Testis (tissue), 2 donors: ENCODE measurements at regions not wholly inside any gene's neighbourhood (a gene's known extent, or its start where the extent isn't known, plus 50 kb on each side); places are given as distances from the start of the nearest gene placed in this dataset.
"Not testable (repeated sequence)": the region's sequence is repeated elsewhere in the genome, so short reads cannot be mapped to it uniquely, and the experiment has no call there.

Source experiments
- POLR2A ChIP-seq: fragments of 450-650 bp; IDR thresholded peaks from one replicate; pipeline ENCODE4 v1.6.1; 2017; ENCODE audit warnings: antibody characterized with exemption, mild to moderate bottlenecking, moderate library complexity
- TF ChIP-seq, protein P1 (sequence below), 3 experiments: fragments of 450-650 bp in 2 of 3; fragments of 200-600 bp in 1 of 3; sonication (generic) in 1 of 3; IDR thresholded peaks; one replicate each; pipeline ENCODE4 v1.5.1; 2016 to 2019; ENCODE audit warnings: antibody characterized with exemption in 3 of 3, mild to moderate bottlenecking in 2 of 3, moderate library complexity in 1 of 3

DNA sequence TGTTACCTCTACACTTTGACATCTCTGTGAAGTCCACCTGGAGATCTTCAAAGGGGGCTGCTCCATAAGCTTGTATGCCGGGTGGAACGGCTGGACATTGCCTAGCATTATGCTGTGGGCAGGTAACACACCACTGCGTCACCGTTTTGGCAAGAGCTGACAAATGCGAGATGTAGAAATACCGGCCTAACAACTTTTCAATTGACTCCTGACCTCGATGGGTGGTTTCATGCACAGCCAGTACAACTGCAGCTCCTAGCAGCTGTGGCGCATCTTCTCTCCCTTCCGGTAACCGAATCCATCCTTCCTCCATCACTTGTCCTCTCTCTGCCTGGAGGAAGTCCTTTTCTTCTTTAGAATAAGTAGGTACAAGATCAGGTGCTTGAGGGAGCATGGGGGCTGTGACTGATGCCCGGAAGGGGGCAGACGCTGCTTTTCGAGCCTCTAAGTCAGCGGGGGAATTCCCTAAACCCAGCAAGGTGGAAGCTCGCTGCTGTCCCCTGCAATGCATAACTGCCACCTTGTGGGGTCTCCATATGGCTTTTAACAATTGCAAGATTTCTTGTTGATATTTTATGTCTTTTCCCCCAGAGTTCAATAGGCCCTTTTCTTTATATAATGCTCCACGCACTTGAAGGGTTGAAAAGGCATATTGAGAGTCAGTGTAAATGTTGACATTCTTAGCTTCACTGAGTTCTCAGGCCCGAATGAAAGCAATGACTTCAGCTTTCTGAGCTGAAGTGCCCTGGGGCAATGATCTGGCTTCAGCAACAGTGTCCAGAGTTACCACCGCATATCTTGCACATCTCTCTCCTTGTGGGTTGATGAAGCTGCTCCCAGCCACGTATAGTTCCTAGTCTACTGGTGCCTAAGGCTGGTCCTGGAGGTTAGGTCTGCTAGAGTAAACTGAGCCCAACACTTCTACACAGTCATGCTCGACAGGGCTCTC, 98.3 kb upstream of the ZNF195 start:
- TF ChIP-seq, protein P1, sequence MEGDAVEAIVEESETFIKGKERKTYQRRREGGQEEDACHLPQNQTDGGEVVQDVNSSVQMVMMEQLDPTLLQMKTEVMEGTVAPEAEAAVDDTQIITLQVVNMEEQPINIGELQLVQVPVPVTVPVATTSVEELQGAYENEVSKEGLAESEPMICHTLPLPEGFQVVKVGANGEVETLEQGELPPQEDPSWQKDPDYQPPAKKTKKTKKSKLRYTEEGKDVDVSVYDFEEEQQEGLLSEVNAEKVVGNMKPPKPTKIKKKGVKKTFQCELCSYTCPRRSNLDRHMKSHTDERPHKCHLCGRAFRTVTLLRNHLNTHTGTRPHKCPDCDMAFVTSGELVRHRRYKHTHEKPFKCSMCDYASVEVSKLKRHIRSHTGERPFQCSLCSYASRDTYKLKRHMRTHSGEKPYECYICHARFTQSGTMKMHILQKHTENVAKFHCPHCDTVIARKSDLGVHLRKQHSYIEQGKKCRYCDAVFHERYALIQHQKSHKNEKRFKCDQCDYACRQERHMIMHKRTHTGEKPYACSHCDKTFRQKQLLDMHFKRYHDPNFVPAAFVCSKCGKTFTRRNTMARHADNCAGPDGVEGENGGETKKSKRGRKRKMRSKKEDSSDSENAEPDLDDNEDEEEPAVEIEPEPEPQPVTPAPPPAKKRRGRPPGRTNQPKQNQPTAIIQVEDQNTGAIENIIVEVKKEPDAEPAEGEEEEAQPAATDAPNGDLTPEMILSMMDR (IDR thresholded peaks at IDR 0.05) = not testable (repeated sequence)
- TF ChIP-seq POLR2A = not testable (repeated sequence)
